ENCODE measurements at regions not wholly inside any gene's neighbourhood (a gene's known extent, or its start where the extent isn't known, plus 50 kb on each side); places are given as distances from the start of the nearest gene placed in this dataset.

DNA sequence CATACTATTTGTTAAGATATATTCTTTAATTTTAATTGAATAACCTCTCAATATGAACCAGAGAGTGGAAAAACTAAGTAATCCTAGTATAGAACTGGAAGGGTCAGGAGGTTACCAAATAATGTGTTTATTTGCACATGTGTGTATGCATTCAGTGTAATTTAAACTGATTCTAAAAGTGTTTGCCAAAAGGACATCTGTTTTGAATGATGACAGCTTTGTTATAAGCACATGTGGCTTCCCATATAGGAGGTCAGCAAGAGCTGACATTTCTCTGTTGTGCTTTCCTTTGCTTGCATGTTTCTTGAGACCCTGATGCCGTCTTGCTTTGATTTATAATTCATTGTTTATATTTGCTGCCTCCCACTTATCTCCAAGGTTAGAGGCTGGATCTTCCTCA, 383.4 kb downstream of the BRINP1 start:
- no peak for DNase-seq

DNA sequence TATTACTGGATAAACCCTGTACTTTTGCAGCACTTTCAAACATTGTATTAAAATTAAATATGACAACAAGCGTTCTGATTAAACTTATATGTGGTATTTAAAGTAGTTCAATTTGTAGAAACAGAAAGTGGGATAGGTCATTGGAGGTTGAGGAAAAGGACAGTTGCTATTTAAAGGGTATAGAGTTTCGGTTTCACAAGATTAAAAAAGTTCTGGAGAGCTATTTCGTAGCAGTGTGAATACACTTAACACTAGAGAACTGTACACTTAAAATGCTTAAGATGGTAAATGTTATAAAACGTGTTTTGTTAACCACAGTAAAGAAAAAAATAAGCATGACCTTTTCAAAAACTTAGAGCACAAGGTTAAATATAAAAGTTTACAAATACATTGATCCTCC, 382.1 kb downstream of the BRINP1 start:
- no peak for DNase-seq

DNA sequence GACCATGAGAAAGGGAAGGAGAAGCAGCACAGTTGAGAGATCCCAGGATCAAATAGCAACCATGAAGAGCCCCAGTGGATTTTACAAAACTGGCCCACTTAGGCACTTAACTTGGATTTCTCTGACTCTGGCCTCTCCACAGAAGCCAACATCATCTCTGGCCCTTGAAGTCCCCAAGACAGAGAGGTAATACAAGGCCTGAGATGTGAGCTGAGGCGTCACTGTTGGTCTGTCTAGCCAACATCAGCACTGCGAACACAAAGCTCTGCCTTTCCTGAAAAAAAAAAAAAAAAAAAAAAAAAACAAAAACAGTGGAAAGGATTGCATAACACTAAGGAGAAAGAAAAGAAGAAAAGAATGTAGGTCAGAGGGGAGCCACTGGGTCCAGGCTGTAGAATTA, 378.3 kb downstream of the BRINP1 start:
- no peak for DNase-seq

DNA sequence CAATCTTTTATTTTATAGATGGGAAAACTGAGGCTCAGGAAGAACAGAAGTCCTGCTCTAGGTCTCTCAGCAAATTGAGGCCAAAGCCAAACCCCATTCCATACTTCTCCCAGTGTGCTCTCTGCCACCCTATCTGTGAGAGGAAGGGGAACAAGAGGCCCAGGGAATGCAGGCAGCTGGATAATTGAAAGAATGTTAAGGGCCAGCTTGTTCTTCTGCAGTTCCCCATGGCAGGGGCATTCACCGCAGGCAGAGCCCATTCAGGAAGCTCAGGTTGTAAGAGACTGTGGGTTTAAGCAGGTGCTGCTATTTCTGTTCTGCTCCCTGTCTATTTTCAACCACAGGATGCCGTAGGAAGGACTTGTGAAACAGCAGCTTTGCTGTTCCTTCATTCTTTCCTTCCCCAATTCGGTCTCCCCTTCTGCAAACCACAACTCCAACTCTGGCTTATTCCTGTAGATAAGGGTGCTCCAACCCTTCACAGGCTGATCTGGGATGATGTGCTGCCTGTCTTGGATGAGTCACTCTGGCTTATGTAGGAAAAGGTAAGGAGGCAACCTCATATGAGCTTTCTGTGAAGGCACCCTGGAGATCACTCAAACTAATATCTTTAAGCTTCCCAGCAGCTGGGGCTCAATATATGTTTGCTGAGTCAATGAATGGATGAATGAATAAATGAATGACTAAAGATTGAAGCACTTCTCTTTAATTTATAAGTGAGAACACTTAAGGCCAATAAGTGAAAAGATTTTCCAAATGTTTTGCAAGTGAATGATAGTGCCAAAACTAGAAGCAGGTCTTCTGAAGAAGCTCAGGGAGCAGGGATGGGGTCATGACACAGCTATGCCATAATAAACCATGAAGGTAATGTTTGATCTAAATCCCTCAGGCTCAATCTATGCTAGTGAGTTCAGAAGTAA, 377.6 kb downstream of the BRINP1 start:
- DNase-seq = no peak

DNA sequence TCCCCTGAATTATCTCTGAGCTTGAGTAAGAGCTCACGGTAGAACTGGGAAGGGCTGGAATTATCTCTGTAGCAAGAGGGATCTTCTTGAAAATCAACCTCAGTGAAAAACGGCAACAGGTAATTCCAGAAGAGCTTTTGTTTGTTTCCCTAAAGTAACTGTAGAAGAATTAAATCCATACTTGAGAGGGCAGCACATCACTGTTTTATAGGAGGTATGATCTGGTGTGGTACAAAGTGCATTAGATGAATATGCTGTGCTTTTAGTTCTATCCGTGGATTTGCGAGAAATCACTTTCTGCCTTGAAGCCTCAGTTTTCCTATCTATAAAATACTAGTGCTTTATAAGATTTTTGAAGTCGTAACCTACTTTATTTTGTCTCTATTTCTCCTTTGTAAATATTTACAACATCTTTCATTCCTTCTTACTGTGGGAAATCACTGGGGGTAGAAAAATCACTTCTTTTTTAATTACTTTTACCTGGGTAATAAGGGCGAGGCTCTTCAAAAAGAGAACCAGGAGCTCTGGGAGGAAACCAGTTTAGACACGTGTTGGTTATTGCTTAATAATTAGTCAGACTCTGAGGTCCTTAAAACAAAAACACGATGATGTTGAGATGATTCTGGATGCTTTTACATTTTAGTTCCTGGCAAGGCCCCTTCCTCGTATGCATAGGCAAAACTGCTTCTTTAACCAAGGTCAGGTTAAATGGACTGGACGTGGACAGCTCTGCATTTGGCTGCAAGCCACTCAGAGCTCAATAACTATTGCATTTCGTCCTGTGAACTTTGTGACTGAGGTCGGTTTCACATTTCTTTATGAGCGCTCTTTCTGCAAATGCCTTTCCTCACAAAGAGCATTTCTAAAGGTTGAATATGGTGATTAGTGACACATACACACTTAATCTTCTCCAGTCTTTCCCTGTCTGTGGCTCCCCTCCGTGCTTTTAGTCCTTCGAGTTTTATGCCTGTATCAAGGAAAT, 376.1 kb downstream of the BRINP1 start:
- no peak for DNase-seq

DNA sequence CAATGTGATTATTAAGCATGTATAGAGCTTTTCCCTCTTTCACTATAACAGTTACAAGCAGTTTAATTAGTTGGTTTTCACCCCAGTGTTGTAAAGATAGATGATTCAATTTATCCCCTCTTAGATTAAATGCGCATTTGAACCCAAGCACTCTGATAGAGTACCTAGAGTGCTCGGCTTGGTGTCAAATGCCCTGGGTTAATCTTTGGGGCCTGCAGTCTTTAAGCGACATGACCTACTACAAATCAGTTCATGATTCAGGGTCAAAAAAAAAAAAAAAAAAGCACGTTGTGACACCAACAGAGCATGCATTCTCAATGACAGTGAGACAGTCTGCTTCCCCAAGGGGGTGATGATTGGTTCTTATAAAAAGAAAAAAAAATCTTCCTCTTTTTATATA, 375.3 kb downstream of the BRINP1 start:
- no peak for DNase-seq

DNA sequence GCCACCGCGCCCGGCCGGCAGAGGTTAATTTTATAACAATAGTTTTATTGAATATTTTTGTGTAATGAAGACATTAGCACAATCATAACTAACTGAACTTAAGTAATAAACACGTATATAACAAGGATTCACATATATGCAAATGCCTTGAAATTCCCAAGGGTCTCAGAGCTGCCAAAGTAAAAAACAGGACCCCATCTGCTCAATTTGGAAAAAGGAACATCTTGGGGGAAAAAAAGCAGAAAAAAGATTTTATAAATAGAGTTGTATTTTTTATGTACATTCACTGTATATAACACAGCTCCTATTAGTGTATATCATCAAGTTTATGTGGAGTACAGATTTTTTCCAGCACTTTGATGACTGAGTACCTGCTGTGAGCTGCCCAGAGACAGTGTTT, 366.7 kb downstream of the BRINP1 start:
- no peak for DNase-seq

DNA sequence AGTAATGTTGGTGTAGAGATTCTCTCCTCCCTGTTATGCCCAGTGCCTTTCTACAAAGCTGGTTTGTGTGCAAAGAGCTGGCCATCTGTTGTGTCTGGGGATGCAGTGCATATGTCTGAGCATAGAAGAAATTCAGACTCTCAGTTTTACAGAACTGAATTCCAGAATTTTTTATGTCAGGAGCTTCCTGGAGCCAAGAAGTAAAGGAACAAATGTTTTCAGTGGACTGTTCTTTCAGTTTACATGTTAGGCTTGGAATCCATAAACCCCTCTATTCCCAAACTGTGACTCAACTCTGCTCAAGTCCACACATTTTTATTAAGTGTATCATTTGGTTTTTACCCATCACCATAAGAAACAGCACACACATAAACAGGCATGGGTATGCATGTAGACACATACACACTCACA, 366.0 kb downstream of the BRINP1 start:
- no peak for DNase-seq

DNA sequence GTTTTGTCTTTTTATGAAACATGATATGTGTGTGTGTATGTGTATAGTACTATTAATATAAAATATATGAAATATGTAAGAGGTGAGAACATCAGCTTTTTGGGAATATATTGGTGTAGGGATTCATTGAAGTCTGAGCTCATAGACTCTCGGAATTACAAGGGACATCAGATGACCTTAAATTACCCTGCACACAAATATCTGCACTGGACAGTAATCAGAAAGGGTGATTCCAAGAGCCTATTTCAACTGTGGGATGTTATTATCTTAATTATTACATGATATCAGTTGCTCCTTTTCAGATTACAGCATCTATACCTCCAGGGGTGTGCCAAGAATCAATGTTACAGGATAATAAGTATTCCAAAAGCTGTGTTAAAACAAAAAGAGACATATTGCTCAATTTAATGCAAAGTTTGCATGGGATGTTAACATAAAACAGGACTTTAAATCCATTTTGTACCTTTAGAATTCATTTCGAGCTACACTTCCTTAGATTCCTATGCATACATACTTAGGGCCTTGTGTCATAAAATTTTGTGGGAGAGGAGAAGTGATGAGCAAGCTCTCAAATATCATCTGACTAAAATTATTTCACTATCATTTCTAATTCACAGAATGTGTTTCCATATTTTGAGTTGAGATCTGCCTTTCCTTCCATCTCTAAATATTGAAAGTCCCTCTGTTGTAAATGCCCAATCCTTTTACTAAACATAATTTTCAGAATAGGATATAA, 365.2 kb downstream of the BRINP1 start:
- DNase-seq = no peak

DNA sequence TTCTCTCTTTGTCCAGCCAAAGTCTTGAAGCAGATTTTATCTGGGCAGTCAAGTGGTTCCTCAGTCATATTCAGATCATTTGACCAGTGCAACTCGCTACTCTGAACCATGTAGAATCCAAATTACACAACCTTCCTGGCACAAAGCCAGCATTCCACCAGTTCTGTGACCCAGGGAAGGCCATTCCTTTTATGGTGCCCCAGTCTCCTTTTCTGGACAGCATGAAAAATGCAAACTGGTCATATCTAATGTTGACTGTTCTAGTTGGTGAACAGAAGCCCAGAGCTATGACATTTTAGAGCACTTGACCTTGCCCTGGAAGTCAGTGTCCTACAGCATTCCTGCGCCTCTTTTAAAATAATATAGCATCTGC, 364.6 kb downstream of the BRINP1 start:
- no peak for DNase-seq

DNA sequence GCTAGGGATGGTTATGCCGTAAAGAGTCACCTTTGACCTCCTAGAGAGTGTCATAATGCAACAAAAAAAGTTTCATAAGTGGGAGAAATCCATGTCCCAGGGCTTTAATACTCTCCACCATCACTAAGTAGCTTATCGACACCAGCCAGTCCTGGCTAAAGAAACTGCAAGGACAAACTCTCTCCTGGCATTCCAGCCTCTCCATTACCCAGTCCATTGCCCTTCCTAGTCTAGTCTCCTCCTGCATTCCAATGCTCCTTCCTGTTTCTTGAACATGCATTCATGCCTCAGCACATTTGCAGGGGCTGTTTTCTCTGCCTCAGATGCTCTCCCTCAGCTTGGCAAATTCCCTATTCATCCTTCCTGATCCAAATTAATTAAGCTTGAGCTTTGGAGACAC, 364.1 kb downstream of the BRINP1 start:
- no peak for DNase-seq

DNA sequence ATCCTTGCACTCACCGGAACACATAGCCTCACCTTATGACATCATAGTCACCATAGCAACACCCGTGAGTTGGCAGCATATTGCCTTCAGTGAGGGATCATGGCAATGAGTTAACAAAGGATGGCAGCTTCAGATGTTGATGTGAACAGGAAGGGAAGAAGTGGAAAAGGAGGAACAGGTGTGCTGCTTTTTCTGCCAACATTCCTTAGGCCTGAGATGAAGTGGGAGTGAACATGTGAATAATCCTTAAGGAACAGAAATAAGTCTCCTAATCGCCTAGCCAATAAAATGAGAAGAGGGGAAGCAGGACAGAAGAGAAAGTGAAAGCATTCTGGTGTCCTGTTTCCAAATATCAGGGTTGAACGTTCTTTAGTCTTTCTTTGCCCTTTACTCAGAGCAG, 360.0 kb downstream of the BRINP1 start:
- no peak for DNase-seq

DNA sequence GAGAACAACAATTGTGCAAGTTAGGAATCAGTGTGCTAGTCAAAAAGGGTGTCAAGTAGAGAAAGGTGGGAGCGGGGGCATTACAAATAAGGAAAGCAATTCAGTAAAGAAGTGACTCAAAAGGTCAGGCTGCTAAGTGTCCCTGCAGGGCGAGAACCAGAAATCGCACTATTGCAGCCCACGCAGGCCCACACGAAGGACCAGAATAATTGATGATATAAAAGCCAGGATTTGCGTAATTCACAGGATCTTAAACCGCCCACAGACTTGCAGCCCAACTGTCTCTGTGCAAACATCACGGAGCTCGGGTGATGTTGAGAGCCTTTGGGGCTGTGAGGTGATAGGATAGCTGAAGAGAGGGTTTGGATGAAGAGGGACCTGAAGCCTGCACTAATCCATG, 349.0 kb downstream of the BRINP1 start:
- no peak for DNase-seq

DNA sequence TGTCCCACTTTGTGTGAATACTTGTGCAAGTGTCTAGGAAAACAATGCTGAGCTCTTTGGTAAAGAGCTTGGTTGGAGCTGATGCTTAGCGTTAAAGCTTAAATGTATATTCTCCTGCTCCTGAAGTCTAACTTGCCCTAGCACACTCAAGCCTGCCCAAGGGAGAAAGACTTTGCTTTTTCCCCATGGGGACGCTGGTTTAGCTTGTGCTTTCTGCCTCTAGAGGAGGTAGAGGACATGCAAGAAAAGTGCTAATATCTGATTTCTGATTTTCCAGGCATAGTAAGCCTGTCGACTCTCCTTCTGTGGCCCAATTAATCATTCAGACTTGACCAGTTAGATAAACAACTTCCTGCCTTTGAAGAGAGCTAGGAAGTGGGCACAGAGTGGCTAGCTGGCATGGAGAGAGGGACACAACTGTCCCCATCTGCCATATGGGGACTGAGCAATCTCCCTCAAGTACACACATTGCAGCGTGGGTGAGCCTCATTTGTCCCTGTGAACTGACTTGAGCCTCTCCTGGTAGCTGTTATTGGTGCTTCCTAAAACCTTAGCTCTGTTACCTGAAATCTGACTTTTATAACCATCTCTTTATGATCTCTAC, 348.4 kb downstream of the BRINP1 start:
- DNase-seq = no peak

DNA sequence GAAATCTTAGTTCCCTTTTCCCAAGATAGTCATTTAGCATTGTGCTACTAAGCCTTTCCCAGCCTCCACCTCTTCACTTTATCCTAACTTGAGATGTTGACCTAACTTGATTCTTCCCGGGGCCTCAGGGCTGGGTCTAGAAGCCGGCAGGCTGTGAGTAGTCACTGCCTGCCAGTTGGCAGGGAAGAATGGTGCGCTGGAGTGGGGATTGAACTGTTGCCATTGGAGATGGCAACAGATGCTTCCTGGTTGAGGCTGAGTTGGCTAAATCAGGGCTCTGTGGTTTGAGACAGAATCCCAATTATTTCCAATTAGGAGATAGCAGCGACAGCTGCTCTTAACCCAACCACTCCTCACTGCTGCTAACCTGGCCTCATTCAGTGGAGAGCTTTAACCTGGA, 343.1 kb downstream of the BRINP1 start:
- no peak for DNase-seq

DNA sequence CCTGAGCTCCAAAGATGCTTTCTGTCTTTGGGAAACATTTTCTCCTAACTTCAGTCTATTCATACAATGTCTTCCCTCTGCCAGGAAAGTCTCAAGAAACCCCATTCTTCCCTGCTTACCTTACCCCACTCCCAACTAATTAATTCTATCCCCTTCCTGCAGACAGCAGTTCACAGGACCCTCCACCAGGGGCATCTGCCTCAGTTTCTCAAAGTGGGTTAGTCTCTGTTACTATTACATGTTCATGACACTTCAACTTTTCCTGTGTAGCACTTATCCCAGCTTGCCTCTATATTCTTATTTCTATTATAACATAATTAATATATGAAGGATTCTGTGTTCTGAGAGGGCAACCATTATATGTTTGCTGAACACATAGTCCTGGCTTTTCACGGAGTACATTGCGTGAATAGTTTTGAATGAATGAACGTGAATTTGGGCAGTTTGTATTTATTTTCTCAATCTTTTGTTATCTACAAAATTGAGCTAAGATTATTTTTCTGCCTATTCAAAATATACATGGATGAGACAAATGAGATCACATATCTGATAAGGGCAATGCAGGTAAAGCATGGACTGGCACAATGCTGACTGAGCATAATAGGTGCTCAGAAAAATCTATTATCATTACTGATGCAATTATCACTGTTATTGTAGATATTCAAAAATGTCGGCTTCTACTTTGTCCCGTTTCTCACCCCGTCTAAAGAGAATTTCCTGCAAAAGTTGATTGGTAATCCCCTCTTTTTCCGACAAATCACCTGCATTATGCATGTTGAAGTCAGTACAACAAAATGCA, 341.1 kb downstream of the BRINP1 start:
- DNase-seq = no peak

DNA sequence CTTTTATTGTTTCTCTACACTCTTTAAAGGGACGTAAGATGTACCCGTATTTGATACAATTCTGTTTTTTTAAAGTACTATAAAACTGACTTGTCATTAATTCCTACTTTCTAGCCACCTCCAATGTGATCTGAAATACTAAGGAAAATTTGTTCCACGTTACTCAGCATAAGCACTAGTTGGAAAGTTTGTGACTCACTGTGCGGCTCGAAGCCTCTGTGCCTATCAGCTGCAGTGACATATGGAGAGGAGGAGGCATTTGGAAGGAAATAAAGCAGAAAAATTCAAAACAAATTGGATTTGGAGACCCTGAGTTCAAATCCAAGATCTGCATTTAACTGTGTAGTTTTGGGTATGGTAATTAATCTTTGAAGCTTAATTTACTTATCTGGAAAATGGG, 339.3 kb downstream of the BRINP1 start:
- no peak for DNase-seq

DNA sequence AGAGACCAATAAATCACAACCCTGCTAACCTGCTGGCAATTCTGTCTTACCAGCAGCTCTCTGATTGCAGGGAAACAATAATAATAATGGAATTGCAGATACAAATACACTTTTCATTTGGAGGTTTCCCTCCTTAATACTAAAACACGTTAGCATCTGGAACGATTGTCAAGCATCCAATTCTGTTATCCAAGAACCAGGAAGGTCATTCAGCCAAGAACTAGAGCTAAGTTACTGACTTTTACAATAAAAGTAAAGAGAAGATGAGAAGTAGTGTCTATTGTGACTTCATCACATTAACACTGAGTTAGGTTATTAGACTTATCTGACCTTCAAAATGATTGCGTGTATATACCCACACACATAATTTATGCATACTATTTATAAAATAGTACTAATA, 335.6 kb downstream of the BRINP1 start:
- DNase-seq = no peak

DNA sequence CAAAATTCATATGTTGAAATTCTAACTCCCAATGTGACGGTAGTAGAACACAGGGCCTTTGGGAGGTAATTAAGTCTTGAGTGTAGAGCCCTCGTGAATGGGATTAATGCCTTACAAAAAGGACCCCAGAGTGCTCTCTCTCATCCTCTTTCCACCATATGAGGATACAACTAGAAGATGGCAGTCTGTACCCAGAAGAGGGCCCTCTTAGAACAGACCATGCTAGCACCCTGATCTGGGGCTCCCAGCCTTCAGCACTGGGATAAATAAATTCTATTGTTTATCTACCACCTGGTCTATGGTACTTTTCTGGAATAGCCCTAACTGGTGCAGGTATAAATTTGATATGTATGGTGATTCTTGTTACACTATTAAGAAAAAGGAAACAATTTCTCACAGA, 332.3 kb downstream of the BRINP1 start:
- no peak for DNase-seq

DNA sequence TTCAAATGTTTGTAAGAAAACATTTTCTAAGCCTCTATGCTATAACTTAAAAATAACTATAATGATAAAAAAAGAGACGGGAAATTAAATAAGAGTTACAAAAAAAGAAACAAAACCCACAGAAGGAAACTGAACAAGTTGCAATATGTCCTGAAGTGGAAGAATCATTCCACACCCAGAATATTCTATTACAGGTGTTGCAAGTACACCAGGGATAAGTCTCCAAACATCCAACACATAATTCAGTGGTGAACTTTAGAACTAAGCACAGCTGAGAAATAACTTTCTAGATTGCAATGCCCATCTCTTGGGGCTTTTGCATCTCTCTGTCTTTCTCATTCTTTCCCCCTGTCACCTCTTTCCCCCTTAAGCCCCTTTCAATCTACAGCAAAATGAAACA, 325.2 kb downstream of the BRINP1 start:
- DNase-seq = no peak

DNA sequence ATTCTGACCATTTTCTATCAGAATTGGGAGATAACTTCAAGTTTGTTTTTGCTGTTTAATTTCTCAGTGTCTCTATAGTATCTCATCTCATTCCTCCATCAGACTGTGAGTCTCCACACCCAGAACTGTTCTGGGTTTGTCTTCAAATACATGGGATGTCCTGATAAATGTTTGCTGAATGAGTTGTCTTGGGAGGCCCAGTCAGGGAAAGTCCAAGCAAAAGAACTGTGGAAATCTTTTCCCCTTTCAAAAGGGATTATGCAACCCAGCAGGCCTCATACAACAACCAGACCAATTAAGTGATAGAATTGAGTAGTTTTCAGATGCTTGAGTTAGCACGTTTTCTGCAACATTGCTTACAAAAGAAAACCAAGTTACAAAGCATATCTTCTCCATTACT, 324.4 kb downstream of the BRINP1 start:
- no peak for DNase-seq
